ENCODE measurements at regions not wholly inside any gene's neighbourhood (a gene's known extent, or its start where the extent isn't known, plus 50 kb on each side); places are given as distances from the start of the nearest gene placed in this dataset.

- no peak for DNase-seq (ENCODE audit: low read depth)
These were observed 133.9 kb upstream of the ZNF618 start for GRCh38 chr9:113741886-113742854.

DNA sequence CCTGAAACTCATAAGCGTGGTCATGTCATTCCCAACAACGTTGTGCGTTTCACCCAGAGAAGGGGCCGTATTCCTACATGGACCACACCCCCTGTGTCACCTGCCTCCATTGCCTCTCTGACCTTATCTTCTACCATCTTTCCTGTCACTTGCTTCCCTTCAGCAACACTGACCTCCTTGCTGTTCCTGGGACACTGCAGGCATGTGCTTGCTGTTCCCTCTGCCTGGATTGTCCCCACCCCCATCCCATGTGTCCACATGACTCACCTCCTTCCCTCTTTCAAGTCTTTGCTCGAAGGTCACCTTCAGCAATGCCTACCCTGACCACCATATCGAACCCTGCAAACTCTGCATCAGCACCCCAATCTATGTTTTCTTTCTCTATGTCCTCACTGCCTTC, 133.2 kb upstream of the ZNF618 start:
- DNase-seq (ENCODE audit: low read depth), result no peak

- no peak for DNase-seq (ENCODE audit: low read depth)
These were observed 129.6 kb upstream of the ZNF618 start for GRCh38 chr9:113746486-113746885.

DNA sequence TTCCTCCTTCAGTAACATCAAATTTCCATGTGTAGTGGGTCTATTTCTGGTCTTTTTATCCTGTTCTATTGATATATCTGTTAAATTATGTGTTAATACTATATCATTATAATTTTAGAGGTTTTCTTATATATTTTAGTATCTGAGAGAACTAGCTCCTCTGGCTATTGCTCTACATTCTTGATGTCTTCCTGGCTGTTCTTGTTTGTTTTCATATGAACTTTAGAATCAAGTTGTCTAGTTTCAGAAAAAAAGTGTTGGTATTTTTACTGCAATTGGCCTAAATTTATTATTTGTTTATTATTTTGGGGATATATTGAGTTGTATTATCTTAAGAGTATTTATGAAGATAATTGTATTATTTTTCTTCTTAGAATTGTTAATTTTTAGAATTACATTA, 128.0 kb upstream of the ZNF618 start:
- DNase-seq (ENCODE audit: low read depth), result no peak

DNA sequence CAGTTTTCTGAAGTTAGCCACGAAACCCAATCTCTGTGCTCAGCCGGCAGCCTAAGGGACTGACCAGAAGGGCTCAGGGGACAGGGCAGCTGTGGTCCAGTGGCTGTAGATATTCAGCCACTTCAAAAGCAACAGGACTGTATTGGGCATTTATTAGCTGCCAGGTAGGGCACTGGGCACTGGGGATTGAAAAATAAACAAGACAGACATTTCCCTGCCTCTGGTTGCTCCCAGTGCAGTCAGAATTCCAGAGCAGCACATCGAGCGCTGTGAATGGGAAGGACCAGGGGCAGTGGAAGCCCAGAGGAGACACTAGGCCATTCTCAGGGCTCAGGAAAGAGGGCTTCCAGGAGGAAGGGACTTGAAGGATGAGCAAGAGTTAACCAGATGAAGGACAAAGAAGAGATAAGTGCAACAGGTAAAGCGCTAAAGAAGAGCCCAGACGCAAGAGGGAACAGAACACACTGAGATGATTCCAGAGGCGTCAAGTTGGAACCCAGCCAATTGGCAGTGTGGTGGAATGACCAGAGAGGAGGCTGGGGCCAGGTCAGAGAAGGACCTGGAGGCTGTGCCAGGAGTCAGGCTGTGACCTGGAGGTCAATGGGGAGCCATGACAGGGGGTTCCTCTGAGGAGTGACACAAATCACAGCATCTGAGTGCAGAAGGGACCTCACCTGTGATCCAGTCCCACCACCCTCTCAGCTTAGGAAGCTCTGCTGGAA, 122.5 kb upstream of the ZNF618 start:
- no peak for DNase-seq (ENCODE audit: low read depth)

DNA sequence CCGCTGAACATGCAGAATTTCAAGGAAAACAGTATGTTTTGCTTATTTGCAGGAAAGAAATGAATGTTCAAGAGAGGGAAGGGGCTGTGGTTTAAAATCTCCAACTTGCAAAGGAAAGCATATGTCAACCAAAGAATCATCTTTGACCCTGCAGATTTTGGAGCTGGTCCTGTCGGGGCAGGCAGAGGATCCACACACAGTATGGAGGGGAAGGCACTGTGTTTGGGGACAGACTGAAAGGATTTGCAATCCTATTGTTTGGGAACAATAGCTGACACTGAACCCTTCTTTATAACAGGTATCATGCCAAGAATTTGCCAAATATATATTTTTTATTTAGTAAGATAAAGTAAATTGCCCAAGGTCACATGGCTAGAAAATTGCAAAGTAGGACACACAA, 121.4 kb upstream of the ZNF618 start:
- DNase-seq (ENCODE audit: low read depth), result no peak

DNA sequence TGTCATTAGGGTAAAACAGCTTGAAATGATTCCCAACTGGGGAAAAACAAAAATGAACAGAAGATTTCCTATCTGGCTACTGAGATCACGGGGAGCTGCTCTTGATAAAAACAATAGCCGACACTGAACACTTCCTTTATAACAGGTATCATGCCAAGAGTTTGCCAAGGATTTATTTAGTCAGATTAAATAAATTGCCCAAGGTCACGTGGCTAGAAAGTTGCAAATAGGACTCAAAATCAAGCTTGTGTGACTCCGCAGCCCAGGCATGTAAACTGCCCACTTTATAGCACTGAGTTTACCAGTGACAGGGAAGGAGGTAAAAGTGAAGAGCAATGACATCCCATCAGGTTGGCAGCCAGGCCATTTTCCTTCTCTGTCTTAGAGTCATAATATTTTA, 120.7 kb upstream of the ZNF618 start:
- DNase-seq (ENCODE audit: low read depth), result no peak

DNA sequence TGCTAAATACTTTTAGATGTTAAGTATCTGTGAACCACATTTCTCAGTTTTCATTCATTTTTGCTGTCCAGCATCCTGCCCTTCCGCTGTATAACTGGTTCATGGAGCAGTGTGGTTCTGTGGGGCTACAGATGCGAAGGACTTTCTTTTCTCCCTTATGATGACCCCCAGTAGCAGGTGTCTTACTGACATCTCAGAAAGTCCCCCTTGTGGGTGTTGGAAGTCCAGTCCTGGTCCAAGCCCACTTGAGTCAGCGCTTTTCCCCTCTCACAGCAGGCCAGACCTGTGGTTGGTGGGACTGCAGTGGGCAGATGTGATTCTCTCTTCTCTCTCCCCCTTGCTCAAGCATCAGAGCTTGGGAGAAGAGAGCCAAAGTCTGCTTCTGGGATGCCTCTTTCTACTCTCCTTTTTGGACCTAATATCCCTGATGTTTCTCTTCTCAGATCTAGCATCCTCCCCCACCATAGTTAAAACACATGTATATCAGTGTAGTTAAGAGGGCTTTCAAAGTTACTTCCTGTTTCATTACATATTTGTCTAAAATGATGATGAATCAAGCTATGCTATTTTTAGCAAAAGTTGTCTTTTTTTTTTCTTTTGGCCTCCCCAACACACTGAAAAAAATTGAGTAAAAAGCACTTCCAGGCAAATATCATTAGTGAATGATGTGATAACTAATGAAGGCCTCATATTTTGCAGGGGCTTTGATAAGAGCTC, 119.5 kb upstream of the ZNF618 start:
- no peak for DNase-seq (ENCODE audit: low read depth)

GRCh38 chr9:113763429-113763828, 112.7 kb upstream of the ZNF618 start:
- DNase-seq (ENCODE audit: low read depth), result no peak

DNA sequence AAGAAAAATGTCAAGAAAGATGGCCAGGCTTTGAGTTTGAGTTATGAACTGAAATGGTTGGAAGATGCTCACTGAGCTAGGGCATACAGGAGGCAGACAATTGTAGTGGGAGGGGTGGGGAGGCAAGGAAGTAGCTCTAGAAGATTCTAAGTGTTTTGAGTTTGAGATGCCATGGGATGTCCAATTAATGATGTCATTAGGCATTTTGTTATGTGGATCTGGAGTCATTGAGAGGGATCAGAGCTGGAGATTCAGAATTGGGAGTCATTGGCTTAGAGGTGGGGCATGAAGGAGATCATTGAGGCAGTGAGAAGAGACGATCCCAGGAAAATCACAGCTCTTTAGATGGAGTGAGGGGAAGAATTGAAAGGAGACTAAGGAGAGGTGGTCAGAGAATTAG, 111.5 kb upstream of the ZNF618 start:
- no peak for DNase-seq (ENCODE audit: low read depth)

DNA sequence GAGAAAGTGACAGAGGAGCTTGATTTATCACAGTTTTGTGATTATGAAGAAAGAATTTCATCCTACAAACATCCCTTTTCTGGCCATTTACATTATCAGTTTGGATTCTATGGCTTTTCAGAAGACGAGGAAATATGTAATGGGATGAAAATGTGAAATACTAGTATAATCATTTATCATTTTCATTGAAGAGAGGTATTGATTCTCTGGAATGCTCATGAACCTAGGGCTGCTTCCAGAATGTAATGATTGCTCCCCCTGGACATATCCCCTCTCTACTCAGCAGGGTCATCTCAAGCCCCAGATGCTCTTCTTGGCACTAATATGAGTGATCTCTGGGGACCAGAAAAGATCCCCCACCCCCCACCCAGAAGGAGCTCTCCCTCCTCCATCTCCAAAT, 106.7 kb upstream of the ZNF618 start:
- DNase-seq (ENCODE audit: low read depth), result no peak

DNA sequence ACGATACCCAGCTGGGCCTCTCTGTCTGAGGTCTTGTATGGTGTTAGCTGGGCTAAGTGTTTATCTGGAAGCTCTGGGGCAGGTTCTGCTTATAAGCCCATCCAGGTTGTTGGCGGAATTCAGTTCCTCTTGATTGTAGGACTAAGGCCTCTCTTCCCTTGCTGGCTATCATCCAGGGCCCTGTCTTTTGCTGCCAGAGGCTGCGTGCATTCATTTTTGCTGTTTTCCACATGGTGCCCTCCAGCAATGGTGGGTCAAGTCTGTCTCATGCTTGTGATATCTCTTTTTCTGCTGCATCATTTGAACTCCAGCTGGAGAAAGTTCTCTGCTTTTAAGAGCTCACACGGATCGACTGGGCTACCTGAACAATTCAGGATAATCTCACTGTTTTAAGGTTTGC, 105.7 kb upstream of the ZNF618 start:
- DNase-seq (ENCODE audit: low read depth), result no peak

DNA sequence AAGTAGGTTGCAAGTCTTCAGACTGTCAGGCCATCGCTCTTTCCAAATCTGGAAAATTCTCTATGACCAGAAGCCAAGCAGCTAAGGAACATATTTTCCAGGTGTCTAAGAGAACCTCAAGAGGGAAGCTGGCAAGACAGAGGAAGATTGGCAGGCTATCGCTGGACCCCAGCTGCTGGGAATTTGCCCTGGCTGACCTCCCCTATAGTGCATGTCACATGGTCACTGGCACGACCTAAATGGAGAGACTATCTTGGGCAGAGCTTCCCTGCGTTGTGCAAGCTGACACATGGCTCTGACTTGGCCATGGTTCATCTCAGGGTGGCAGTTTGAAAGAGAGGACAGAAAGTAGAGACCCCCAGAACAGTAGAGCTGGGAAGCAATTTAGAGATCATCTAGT, 104.9 kb upstream of the ZNF618 start:
- no peak for DNase-seq (ENCODE audit: low read depth)

GRCh38 chr9:113772121-113772810, 103.8 kb upstream of the ZNF618 start:
- peak; percentile 35 for DNase-seq (ENCODE audit: low read depth)

GRCh38 chr9:113774963-113775362, 101.1 kb upstream of the ZNF618 start:
- no peak for DNase-seq (ENCODE audit: low read depth)

DNA sequence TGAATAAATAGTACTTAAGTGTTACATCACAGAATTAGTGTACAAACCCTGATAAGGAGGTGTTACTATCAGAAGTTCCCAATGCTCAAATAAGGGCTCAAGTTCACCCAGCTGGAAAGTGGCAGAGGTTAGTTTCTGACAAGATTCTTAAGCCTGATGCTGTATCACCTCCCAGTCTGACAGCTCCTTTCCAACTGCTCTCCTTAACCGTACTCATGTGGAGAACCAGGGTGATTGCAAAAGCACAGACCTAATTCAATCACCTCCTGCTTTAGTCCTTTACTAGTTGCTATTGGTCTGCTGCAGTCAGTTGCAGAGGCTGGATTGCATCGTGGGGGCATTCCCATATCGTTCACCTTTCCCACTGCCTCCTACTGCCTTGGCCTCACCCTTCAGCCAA, 100.4 kb upstream of the ZNF618 start:
- no peak for DNase-seq (ENCODE audit: low read depth)

DNA sequence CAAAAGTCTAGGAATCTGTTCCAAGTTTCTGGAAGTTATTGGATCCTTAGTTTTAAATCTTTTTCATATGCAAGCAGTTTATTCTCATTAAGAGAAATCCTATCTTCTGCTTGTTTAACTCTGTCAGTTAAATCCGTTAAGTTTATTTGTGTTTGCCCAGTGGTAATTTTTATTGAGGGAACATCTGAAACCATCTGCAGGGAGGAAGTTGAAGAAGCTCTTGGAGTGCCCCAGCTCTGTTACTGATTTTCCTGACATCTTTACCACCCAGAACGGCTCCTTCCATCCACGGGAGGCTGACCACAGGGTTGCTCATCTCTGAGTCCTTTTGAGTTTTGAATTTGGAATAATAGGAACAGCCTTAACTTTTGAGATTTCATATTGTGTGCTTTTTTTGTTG, 99.9 kb upstream of the ZNF618 start:
- no peak for DNase-seq (ENCODE audit: low read depth)

GRCh38 chr9:113781381-113781780, 94.7 kb upstream of the ZNF618 start:
- DNase-seq (ENCODE audit: low read depth), result no peak

GRCh38 chr9:113781896-113782295, 94.2 kb upstream of the ZNF618 start:
- no peak for DNase-seq (ENCODE audit: low read depth)

DNA sequence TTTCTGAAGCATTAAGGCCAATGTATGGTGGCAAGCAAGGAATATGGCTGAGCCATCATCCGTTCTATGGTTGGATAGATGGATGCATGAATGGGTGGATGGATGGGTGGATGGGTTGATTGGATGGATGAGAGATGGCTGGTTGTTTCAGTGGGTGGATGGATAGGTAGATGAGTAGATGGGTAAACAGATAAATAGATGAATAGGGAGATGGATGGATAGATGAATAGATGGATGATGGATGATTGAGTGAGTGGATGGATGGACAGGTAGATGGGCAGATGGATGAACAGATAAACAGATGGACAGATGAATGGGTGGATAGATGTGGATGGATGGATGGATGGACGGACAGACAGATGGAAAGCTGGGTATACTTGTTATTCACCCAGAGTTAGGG, 92.6 kb upstream of the ZNF618 start:
- no peak for DNase-seq (ENCODE audit: low read depth)

- no peak for DNase-seq (ENCODE audit: low read depth)
These were observed 90.8 kb upstream of the ZNF618 start for GRCh38 chr9:113785334-113785733.

DNA sequence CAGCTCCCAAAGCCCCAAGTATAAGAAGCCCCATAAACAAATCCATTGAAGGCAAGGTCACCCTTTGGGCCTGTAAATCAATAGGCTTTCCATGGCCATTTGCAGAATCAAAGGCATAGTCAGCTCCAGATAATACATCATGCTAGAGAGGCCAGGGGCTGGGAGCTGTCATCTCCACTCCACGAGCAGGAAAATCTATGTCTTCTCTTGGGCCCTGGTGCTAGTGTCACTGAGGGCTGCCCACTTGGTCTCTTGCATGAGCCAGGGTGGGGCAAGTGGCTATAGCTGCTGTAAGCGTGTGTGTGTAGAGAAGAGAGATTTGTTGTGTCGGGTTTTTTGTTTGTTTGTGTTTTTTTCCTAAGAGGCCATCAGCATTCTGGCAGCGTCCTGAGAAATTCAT, 90.0 kb upstream of the ZNF618 start:
- DNase-seq (ENCODE audit: low read depth), result no peak
